ENCODE measurements at regions not wholly inside any gene's neighbourhood (a gene's known extent, or its start where the extent isn't known, plus 50 kb on each side); places are given as distances from the start of the nearest gene placed in this dataset.

GRCh38 chr7:25358926-25359325, 130.6 kb upstream of the NPVF start:
- DNase-seq (ENCODE audit: extremely low read depth, low read depth): no peak

GRCh38 chr7:25359471-25360059, 131.3 kb upstream of the NPVF start:
- no peak for DNase-seq (ENCODE audit: extremely low read depth, low read depth)

DNA sequence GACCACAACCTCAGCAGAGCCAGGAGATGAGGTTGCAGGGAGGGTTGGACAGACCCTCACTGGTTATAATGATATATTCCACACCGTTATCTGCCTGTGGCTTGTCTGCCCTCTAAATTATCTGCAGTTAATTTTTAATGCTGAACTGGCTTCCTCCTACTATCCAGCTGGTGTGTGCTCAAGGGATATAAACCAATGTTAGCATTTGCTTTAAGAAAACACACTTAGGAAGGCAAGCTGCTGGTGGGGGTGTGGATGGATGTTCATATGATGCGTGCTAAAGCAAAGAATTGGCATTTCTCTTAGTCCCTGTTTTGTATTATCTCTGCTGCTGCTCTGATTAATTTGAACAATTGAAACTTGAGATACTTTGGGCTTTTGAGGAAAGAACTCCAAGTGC, 132.2 kb upstream of the NPVF start:
- DNase-seq (ENCODE audit: extremely low read depth, low read depth): no peak

- DNase-seq (ENCODE audit: extremely low read depth, low read depth): no peak
Measured at GRCh38 chr7:25361387-25361786, 133.1 kb upstream of the NPVF start.

DNA sequence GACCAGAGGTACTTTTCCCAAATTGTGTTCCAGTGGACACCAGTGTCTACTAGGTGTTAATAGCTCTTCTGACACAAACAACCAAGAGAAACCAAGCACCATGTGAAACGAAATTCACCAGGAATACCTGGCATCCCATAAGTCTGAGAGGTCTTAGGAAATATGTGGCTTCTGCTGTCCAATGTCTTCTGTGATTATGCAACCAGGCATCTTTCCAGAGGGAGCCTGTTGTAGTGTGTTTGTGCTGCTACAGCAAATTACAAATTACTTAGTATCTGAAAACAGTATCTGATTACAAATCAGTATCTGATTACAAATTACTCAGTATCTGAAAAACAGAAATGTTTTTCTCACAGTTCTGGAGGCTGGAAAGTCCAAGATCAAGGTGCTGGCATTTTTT, 133.6 kb upstream of the NPVF start:
- DNase-seq (ENCODE audit: extremely low read depth, low read depth): no peak

GRCh38 chr7:25368599-25369201, 140.4 kb upstream of the NPVF start:
- DNase-seq (ENCODE audit: extremely low read depth, low read depth): no peak

DNA sequence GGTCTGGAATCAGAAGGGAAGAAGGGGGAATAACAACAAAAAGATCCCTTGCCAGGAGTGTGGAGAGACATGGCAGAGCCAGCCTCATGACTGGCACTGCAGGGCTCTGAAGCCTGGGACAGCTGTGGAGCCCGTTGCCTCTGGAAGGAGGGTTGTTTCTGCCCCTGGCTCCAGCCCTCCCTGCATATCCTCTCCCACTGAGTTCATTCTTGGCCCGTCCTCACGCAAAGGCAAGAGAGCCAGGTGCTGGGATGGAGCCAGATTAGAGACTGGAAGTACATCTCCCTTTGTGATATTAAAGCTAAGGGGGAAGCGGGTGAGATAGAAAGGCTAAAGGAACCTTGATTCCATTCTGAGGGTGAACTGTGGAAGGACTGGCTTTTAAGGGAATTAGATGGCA, 141.5 kb upstream of the NPVF start:
- no peak for DNase-seq (ENCODE audit: extremely low read depth, low read depth)

- no peak for DNase-seq (ENCODE audit: extremely low read depth, low read depth)
Measured at GRCh38 chr7:25371972-25372371, 143.7 kb upstream of the NPVF start.

DNA sequence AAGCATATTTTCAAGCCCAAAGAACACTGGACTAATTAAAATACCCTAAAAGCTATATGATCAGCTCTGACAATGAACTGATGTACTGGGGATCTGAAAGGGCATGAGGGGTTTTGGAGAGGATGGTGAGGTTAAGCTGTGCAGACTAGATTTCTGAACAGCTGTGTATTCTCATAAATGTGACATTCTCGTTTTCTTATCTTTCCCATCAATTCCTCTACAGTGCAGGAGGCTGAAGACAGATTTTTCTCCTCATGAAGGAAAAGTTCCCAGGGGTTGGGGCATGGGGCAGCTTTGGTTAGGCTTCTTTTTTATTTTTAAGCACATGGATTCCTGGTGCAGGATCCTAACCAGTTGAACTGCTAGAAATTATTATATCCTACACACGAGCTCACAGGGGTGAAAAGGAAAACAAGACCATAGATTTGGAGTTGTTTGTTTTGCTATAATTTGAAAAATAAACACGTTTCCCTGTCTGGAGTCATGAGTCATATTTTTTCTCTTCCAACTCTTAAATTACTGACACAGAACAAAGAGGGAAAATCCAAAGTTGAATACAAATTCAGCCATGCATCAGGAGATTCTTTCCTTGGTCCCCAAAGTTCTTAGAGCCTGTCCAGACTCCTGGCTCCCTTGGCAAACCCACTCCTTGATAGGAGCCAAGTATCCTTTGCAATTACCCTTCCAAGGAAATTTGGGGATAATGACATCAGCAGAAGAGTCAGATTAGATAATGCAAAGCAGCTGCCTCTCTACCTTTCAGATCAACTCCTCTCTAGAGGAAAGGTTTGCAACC, 147.7 kb upstream of the NPVF start:
- no peak for DNase-seq (ENCODE audit: extremely low read depth, low read depth)

- no peak for DNase-seq (ENCODE audit: extremely low read depth, low read depth)
Measured at GRCh38 chr7:25379351-25380300, 151.3 kb upstream of the NPVF start.

GRCh38 chr7:25381818-25382589, 153.7 kb upstream of the NPVF start:
- DNase-seq (ENCODE audit: extremely low read depth, low read depth): no peak

DNA sequence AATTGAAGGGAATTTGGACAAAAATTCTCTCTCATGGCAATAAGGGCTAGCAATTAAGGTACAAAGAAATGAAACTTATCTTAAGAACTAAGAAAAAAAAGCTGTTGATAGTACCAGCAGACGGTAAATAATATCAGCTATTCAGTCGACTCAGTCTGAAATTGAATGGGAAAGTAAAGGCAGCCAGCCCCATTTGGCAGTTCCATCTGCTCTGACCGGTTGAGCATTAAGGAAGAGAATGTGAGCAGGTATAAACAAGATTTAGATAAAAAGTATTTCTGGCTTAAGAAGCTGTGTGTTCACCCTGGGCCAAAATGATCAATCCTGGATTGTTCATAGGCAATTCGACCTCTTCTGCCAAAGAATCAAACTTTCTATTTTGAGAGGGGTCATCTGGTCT, 154.6 kb upstream of the NPVF start:
- DNase-seq (ENCODE audit: extremely low read depth, low read depth): no peak

DNA sequence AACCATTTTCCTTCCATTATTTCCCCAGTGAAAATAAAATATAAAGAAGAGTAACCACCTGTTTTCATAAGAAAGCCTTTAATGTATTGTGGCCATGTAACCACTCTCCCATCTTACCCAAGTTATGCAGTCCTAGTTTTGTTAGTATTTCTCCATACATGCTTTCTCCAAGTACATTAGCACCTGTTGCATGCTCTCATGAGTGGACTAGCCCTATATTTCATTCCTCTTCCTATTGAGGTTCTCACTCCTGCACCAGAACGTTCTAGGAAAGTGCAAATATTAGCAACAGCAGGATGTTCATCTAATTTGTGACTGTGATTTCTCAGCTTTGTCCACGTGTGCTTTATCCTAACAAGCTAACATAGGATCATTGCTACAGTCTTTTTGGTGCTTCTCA, 155.1 kb upstream of the NPVF start:
- DNase-seq (ENCODE audit: extremely low read depth, low read depth): no peak

- DNase-seq (ENCODE audit: extremely low read depth, low read depth): no peak
Measured at GRCh38 chr7:25384788-25385505, 156.7 kb upstream of the NPVF start.

GRCh38 chr7:25385506-25386136, 157.3 kb upstream of the NPVF start:
- no peak for DNase-seq (ENCODE audit: extremely low read depth, low read depth)

DNA sequence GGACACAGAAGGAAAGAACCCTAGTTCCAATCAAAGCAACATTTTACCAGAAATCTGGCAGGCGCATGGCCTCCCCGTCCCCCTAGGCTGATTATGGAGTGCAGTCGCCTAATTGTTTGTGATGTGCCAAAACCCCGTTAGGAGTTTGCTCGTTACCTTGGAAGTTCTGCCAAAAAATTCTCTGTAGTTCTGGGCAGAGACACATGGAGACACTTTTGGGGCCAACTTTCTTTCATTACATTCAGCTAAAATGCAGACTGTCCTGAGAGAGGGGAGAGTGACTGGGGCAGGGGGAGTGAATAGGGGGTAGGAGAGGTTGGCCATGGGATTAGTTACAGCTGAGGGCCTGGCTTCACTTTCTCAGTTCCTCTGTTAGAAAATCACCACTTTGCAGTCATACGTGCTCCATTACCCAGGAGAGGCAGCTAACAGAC, 158.0 kb upstream of the NPVF start:
- DNase-seq (ENCODE audit: extremely low read depth, low read depth): no peak

DNA sequence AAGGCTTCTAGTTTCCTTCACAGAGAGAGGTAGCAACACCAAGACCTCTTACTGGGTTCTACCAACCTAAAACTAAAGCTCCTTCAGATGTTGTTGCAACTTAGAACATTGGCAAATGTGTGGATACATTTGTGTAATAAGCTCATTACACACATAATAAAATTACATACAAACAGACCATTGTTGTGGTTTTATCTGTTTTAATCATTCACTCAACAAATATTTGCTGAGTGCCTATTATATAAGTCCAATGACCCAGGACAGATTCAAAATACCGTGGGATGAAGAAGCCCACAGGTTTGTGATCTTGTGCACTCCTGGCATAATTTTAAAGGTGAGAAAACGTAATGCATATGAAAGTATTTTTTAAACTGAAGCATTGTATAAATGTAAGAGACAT, 160.4 kb upstream of the NPVF start:
- no peak for DNase-seq (ENCODE audit: extremely low read depth, low read depth)

GRCh38 chr7:25389489-25390106, 161.3 kb upstream of the NPVF start:
- DNase-seq (ENCODE audit: extremely low read depth, low read depth): peak; percentile 43
